GM12878 (cell line): ENCODE measurements at regions not wholly inside any gene's neighbourhood (a gene's known extent, or its start where the extent isn't known, plus 50 kb on each side); places are given as distances from the start of the nearest gene placed in this dataset.

Experiments used
- CBFB ChIP-seq: IDR thresholded peaks from 2 replicates; pipeline ENCODE4 v1.6.1; 2016; ENCODE audit warnings: antibody characterized with exemption, low read depth
- DPF2 ChIP-seq: fragments of 450-650 bp; IDR thresholded peaks from 2 replicates; pipeline ENCODE4 v1.6.1; 2017; ENCODE audit warnings: mild to moderate bottlenecking
- EP300 ChIP-seq, 2 experiments: fragments of 150-350 bp in 1 of 2; IDR thresholded peaks; 2 replicates each; pipeline ENCODE4 v1.6.1; 2011 to 2012; ENCODE audit warnings: low read depth in 2 of 2, low read length in 2 of 2, borderline replicate concordance in 1 of 2, improper control_type of control experiment in 1 of 2, inconsistent platforms in 1 of 2; ENCODE audit not compliant: control insufficient read depth in 1 of 2
- GABPA ChIP-seq: IDR thresholded peaks from 2 replicates; pipeline ENCODE4 v1.6.1; 2014; ENCODE audit warnings: antibody characterized with exemption, low read depth, mild to moderate bottlenecking, inconsistent platforms
- KDM1A ChIP-seq: fragments of 200-600 bp; sonication (generic); IDR thresholded peaks from 2 replicates; pipeline ENCODE4 v1.6.1; 2016; ENCODE audit warnings: borderline replicate concordance
- POLR2A ChIP-seq: IDR thresholded peaks from 2 replicates; pipeline ENCODE4 v1.6.1; 2011; ENCODE audit warnings: low read depth, mild to moderate bottlenecking, low read length
- RAD21 ChIP-seq: IDR thresholded peaks from 2 replicates; pipeline ENCODE4 v1.6.1; 2011; ENCODE audit warnings: mild to moderate bottlenecking, low read depth, low read length, moderate library complexity; ENCODE audit not compliant: insufficient read depth
- SRF ChIP-seq, 2 experiments: IDR thresholded peaks; 2 replicates each; pipeline ENCODE4 v1.6.1; 2011; ENCODE audit warnings: low read depth in 2 of 2, low read length in 2 of 2, mild to moderate bottlenecking in 1 of 2, moderate library complexity in 1 of 2
- STAT3 ChIP-seq: IDR thresholded peaks from 2 replicates; pipeline ENCODE4 v1.6.1; 2011; ENCODE audit warnings: low read depth, low read length, improper control_type of control experiment
- YY1 ChIP-seq: IDR thresholded peaks from 2 replicates; pipeline ENCODE4 v1.6.1; 2011; ENCODE audit warnings: low read depth, mild to moderate bottlenecking, low read length
- ZNF274 ChIP-seq: IDR thresholded peaks from one replicate; pipeline ENCODE4 v1.8.0; 2011; ENCODE audit not compliant: insufficient read length, insufficient read depth
- TF ChIP-seq, protein P1 (sequence below), 3 experiments: IDR thresholded peaks in 2 of 3; conservative IDR thresholded peaks in 1 of 3; 2 replicates each; pipeline ENCODE4 v1.5.1; 2011; ENCODE audit warnings: low read depth in 3 of 3, low read length in 3 of 3, mild to moderate bottlenecking in 3 of 3, control low read depth in 2 of 3, moderate library complexity in 2 of 3, inconsistent platforms in 1 of 3, mixed read lengths in 1 of 3; ENCODE audit not compliant: control insufficient read depth in 2 of 3, insufficient read depth in 1 of 3; ENCODE audit errors: extremely low read depth in 1 of 3

DNA sequence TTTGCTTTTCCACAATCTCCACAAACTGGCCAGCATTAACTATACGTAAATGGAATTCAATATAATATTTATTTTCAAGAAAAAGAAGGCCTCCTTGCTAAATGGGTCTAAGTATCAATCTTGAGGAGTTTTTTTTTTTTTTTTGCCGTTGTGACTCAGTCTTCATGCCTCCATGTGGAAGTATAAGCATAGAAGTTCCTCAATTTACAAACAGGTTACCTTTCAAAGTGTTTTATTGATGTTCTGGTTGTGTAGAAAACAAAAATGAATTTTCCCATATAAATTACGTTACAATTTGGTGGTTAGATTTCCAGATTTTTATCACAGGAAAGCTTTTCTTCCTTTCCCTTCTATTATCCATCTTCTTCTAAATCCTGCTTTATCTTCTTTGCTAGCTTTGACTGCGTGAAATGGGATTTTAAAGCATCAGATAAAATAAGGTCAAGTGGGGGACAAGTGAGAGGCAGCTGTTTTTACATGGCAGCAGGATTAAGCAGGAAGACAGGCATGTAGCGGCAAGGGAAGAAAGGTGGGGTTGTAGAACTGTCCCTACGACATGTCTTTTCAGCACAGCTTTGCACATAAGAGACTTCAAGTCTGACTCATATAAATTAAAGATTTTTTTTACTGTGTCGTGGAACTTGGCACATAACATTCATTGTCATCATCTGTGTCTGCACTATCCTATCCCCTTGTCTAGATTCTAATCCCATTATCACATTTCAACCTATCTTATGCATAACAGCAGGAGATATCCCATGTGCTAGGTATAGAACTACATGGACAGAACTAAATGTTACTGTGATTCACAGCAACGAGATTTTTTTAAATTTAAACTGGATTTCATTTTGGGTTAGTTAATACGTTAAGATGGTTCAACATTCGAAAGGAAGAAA lies 135.3 kb upstream of the FAM3C start:
- no peak for TF ChIP-seq EP300 (IDR thresholded peaks at IDR 0.05; ENCODE audit: borderline replicate concordance in 1 of 2, control insufficient read depth in 1 of 2, low read depth in 2 of 2, low read length in 2 of 2)
- TF ChIP-seq, protein P1, sequence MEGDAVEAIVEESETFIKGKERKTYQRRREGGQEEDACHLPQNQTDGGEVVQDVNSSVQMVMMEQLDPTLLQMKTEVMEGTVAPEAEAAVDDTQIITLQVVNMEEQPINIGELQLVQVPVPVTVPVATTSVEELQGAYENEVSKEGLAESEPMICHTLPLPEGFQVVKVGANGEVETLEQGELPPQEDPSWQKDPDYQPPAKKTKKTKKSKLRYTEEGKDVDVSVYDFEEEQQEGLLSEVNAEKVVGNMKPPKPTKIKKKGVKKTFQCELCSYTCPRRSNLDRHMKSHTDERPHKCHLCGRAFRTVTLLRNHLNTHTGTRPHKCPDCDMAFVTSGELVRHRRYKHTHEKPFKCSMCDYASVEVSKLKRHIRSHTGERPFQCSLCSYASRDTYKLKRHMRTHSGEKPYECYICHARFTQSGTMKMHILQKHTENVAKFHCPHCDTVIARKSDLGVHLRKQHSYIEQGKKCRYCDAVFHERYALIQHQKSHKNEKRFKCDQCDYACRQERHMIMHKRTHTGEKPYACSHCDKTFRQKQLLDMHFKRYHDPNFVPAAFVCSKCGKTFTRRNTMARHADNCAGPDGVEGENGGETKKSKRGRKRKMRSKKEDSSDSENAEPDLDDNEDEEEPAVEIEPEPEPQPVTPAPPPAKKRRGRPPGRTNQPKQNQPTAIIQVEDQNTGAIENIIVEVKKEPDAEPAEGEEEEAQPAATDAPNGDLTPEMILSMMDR (IDR thresholded peaks at IDR 0.05 in 2 of 3, conservative IDR thresholded peaks at IDR 0.05 in 1 of 3; ENCODE audit: control insufficient read depth in 2 of 3, extremely low read depth in 1 of 3, insufficient read depth in 1 of 3, low read depth in 3 of 3, low read length in 3 of 3): no peak
- TF ChIP-seq CBFB: no peak
- no peak for TF ChIP-seq ZNF274
- no peak for TF ChIP-seq POLR2A
- no peak for TF ChIP-seq STAT3
- TF ChIP-seq RAD21: no peak
- TF ChIP-seq SRF (IDR thresholded peaks at IDR 0.05; ENCODE audit: low read depth in 2 of 2, low read length in 2 of 2): no peak
- no peak for TF ChIP-seq KDM1A
- no peak for TF ChIP-seq DPF2
- no peak for TF ChIP-seq GABPA
- TF ChIP-seq YY1: no peak
